PC-9 (cell line): ENCODE measurements at regions not wholly inside any gene's neighbourhood (a gene's known extent, or its start where the extent isn't known, plus 50 kb on each side); places are given as distances from the start of the nearest gene placed in this dataset.

Experiments used
- EZH2 ChIP-seq: fragments of 200-600 bp; sonication (generic); IDR thresholded peaks from 2 replicates; pipeline ENCODE4 v1.8.0; 2017; ENCODE audit warnings: antibody characterized with exemption, low read depth
- TF ChIP-seq, protein P1 (sequence below): fragments of 200-600 bp; sonication (generic); conservative IDR thresholded peaks from 2 replicates; pipeline ENCODE4 v1.6.1; 2017; ENCODE audit warnings: mixed run types, antibody characterized with exemption, mild to moderate bottlenecking, moderate library complexity

DNA sequence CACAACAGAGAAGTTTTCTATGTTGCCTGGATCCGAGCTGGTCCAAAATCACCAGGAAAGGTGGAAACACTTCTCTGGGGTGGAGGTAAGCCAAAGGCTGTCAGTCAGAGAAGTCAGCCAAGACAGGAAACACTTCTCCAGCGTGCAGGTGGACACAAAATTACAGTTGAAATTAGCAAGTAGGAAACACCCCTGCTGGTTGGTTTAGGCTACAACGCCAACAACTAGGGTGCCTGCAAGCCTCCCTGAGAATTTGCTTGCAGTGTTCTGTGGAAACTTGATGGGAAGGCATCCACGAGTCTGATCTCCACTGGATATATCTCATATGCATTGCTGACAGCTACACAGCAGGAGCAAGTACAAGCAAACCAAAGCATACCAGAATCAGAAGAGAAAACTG lies 600.5 kb downstream of the RERGL start:
- TF ChIP-seq, protein P1, sequence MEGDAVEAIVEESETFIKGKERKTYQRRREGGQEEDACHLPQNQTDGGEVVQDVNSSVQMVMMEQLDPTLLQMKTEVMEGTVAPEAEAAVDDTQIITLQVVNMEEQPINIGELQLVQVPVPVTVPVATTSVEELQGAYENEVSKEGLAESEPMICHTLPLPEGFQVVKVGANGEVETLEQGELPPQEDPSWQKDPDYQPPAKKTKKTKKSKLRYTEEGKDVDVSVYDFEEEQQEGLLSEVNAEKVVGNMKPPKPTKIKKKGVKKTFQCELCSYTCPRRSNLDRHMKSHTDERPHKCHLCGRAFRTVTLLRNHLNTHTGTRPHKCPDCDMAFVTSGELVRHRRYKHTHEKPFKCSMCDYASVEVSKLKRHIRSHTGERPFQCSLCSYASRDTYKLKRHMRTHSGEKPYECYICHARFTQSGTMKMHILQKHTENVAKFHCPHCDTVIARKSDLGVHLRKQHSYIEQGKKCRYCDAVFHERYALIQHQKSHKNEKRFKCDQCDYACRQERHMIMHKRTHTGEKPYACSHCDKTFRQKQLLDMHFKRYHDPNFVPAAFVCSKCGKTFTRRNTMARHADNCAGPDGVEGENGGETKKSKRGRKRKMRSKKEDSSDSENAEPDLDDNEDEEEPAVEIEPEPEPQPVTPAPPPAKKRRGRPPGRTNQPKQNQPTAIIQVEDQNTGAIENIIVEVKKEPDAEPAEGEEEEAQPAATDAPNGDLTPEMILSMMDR = no peak
- TF ChIP-seq EZH2 = no peak
